ENCODE measurements at regions not wholly inside any gene's neighbourhood (a gene's known extent, or its start where the extent isn't known, plus 50 kb on each side); places are given as distances from the start of the nearest gene placed in this dataset.

DNA sequence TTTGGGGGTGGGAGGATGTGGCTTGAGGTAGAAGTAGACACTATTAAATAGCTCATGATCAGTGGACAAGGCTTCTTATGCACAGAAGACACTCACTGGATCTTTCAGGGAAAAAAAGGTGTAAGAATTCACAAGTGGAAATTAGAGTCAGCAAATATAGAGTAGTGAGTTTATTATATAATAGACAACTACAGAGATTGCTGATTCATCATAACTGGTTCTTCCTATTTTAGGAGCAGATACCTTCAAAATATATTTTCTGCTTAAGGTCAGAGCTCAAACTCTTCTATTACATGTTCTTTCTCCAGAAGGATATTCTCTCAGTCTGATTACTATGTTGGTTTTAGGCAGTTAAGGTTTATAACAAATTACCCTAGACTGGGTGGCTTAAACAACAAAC is 646.9 kb upstream of the CDH7 start:
- Mint-ChIP-seq H3K4me3 (no peak overlapping the region), H3K4me1 (ENCODE audit: low read depth) (no peaks in the 10 kb centered on the region), H3K27me3 (no peaks in the 10 kb centered on the region), H3K36me3 (ENCODE audit: low read depth) (no peaks in the 10 kb centered on the region), H3K9me3 (peaks cover 3% of the 10 kb centered on the region), H3K27ac (no peak overlapping the region)
- CTCF ChIA-PET, result no interaction called here
- ATAC-seq, result no peak
- intact Hi-C loops (cut with micrococcal nuclease), result no loop called here
- TF ChIP-seq CTCF (IDR thresholded peaks at IDR 0.05), result no peak
- DNase-seq, result no peak
- POLR2A ChIA-PET, result no interaction called here

- no peak for TF ChIP-seq CTCF (IDR thresholded peaks at IDR 0.05)
- ChIA-PET POLR2A (no interaction called here), CTCF (no interaction called here)
- Mint-ChIP-seq H3K9me3 (peaks cover 4% of the 10 kb centered on the region), H3K4me3 (no peak overlapping the region), H3K36me3 (ENCODE audit: low read depth) (no peaks in the 10 kb centered on the region), H3K27ac (no peak overlapping the region), H3K4me1 (ENCODE audit: low read depth) (no peaks in the 10 kb centered on the region), H3K27me3 (no peaks in the 10 kb centered on the region)
- no peak for ATAC-seq
- no peak for DNase-seq
- intact Hi-C loops (cut with micrococcal nuclease), result no loop called here
Observed at GRCh38 chr18:65093346-65093745, 657.5 kb upstream of the CDH7 start.

- POLR2A ChIA-PET, result no interaction called here
Observed at GRCh38 chr18:65091744-65092329, 659.0 kb upstream of the CDH7 start.

DNA sequence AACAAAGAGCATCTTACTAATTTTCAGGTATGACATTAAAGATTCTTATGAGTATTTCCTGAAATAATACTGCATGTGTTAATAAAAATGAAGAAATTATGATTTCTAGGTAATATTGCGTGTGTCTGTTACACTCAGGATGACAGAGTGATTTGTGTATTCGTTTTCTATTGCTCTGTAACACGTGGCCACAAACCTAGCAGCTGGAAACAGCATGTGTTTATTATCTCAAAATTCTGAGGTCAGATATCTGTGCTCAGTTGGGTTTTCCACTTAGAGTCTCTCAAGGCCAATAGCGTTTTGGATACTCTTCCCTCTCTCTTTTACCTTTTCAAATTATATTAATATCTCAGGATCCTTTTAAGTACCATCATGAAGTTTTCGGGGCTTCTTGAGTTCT is 667.9 kb upstream of the CDH7 start:
- DNase-seq, result no peak
- Mint-ChIP-seq H3K27me3 (no peaks in the 10 kb centered on the region), H3K27ac (no peak overlapping the region), H3K9me3 (peaks cover 5% of the 10 kb centered on the region), H3K4me3 (no peak overlapping the region), H3K4me1 (ENCODE audit: low read depth) (no peaks in the 10 kb centered on the region), H3K36me3 (ENCODE audit: low read depth) (no peaks in the 10 kb centered on the region)
- ATAC-seq, result no peak
- intact Hi-C loops (cut with micrococcal nuclease), result no loop called here
- CTCF ChIA-PET, result no interaction called here
- POLR2A ChIA-PET, result no interaction called here
- no peak for TF ChIP-seq CTCF (IDR thresholded peaks at IDR 0.05)

More at GRCh38 chr18:65091744-65092329, 659.0 kb upstream of the CDH7 start:
- no peaks in the 10 kb centered on the region for H3K4me1 Mint-ChIP-seq (ENCODE audit: low read depth)
- peaks cover 4% of the 10 kb centered on the region for H3K9me3 Mint-ChIP-seq
- ATAC-seq, result no peak
- no peaks in the 10 kb centered on the region for H3K36me3 Mint-ChIP-seq (ENCODE audit: low read depth)
- DNase-seq, result no peak
- intact Hi-C loops (cut with micrococcal nuclease), result no loop called here
- CTCF ChIA-PET, result no interaction called here
- no peak overlapping the region for H3K4me3 Mint-ChIP-seq
- no peak for TF ChIP-seq CTCF (IDR thresholded peaks at IDR 0.05)
- no peak overlapping the region for H3K27ac Mint-ChIP-seq
- H3K27me3 Mint-ChIP-seq, result no peaks in the 10 kb centered on the region

GRCh38 chr18:65081786-65082185 is 669.0 kb upstream of the CDH7 start:
- H3K4me1 Mint-ChIP-seq (ENCODE audit: low read depth), result no peaks in the 10 kb centered on the region
- DNase-seq (no peak), ATAC-seq (no peak)
- no peak overlapping the region for H3K4me3 Mint-ChIP-seq
- intact Hi-C loops (cut with micrococcal nuclease), result no loop called here
- H3K27me3 Mint-ChIP-seq, result no peaks in the 10 kb centered on the region
- TF ChIP-seq CTCF (IDR thresholded peaks at IDR 0.05), result no peak
- no peaks in the 10 kb centered on the region for H3K36me3 Mint-ChIP-seq (ENCODE audit: low read depth)
- peaks cover 5% of the 10 kb centered on the region for H3K9me3 Mint-ChIP-seq
- ChIA-PET POLR2A (no interaction called here), CTCF (interaction anchor here (1.1 kb wide), 1 partner anchor 13 kb away, joined by 3 read pairs; no protein-coding TSS in a partner anchor)
- H3K27ac Mint-ChIP-seq, result no peak overlapping the region
